ENCODE measurements at regions not wholly inside any gene's neighbourhood (a gene's known extent, or its start where the extent isn't known, plus 50 kb on each side); places are given as distances from the start of the nearest gene placed in this dataset.
"Not testable (repeated sequence)": the region's sequence is repeated elsewhere in the genome, so short reads cannot be mapped to it uniquely, and the experiment has no call there.

DNA sequence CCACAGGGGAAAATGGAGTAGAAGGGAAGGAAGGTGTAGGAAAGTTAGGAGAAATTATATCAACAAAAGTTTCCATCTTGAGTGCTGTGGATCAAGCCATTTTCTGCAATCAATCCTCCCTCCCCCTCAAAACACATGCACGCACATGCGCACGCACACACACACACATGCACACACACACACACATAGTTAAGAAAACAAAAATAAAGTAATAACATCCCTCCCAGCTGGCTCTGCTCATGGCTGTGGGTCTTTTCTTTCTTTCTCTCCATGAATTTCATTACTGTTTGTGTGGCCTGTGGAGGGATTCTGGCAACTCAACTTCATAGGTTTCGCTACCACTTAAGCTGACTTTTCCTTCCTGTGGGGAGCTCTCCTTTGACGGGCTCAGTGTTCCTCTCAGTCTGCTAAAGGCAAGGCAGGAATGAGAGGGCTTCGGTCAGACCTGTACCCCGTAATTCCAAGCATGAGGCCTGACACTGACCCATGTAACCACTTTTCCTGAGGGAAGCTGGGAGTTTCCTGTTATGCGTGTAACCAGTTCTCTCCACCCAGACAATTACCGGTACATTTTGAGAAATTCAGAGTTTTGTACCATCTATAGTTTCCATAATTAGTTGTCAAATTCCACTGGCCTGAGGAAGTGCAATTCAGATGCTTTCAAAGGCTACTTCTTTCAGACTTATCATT is 79.8 kb downstream of the ZNF92 start:
- Histone ChIP-seq H3K9me3 (no peaks in the 10 kb centered on the region), H3K36me3 (no peaks in the 10 kb centered on the region), H3K27me3 (peaks cover 0 to 3% (median 0%) of the 10 kb centered on the region in 3 donors), H3K4me1 (peaks cover 0 to 3% of the 10 kb centered on the region in 2 donors), H3K27ac (no peak overlapping the region), H3K4me3 (no peak overlapping the region)
- intact Hi-C loops (cut with DNase I; ENCODE audit: low total_unique reads) (no loop called here), in situ Hi-C loops (cut with MboI; ENCODE audit: low sequenced_read_pairs in 4 of 4) (no loop called here)
- TF ChIP-seq, protein P1, sequence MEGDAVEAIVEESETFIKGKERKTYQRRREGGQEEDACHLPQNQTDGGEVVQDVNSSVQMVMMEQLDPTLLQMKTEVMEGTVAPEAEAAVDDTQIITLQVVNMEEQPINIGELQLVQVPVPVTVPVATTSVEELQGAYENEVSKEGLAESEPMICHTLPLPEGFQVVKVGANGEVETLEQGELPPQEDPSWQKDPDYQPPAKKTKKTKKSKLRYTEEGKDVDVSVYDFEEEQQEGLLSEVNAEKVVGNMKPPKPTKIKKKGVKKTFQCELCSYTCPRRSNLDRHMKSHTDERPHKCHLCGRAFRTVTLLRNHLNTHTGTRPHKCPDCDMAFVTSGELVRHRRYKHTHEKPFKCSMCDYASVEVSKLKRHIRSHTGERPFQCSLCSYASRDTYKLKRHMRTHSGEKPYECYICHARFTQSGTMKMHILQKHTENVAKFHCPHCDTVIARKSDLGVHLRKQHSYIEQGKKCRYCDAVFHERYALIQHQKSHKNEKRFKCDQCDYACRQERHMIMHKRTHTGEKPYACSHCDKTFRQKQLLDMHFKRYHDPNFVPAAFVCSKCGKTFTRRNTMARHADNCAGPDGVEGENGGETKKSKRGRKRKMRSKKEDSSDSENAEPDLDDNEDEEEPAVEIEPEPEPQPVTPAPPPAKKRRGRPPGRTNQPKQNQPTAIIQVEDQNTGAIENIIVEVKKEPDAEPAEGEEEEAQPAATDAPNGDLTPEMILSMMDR (IDR thresholded peaks at IDR 0.05 in 4 of 5, conservative IDR thresholded peaks at IDR 0.05 in 1 of 5): no peak
- DNase-seq (no peak), ATAC-seq (no peak)

DNA sequence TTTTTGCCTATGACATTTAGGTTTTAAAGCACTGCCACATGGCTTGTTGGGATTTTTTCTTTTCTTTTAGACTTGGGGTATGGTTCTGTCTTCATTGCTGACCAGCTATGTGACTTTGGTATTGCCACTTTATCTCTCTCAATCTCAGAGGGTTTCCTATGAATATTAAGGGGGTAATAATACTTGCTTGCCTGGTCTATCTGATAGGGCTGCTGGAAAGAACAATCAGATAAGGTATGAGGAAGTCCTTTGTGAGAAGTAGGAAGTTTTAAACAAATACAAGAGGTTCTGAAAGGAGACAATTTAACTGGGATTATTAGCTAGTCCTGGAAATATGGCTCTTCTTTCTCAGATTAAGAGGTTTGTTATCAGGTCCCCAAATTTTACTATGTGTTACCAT is 80.8 kb downstream of the ZNF92 start:
- H3K27ac ChIP-seq: no peak overlapping the region
- no peak for DNase-seq
- intact Hi-C loops (cut with DNase I; ENCODE audit: low total_unique reads): no loop called here
- no peak overlapping the region for H3K4me3 ChIP-seq
- H3K9me3 ChIP-seq: no peaks in the 10 kb centered on the region
- ATAC-seq: no peak
- no peak for TF ChIP-seq POLR2A (IDR thresholded peaks at IDR 0.05)
- TF ChIP-seq, protein P1 (IDR thresholded peaks at IDR 0.05 in 4 of 5, conservative IDR thresholded peaks at IDR 0.05 in 1 of 5): no peak
- H3K27me3 ChIP-seq: peaks cover 0 to 3% (median 0%) of the 10 kb centered on the region in 3 donors
- peaks cover 0 to 3% of the 10 kb centered on the region in 2 donors for H3K4me1 ChIP-seq
- in situ Hi-C loops (cut with MboI; ENCODE audit: low sequenced_read_pairs in 4 of 4): no loop called here
- no peaks in the 10 kb centered on the region for H3K36me3 ChIP-seq

DNA sequence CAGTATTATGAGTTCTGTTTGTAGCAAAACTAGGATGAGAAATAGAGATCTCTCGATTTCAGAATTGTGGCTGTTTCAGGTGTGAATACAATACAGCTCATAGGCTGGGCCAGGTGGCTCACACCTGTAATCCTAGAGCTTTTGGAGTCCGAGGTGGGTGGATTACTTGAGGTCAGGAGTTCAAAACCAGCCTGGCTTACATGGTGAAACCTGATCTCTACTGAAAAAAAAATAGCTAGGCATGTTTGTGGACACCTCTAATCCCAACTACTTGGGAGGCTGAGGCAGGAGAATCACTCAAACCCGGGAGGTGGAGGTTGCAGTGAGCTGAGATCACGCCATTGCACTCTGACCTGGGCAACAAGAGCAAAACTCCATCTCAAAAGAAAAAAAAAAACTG is 81.4 kb downstream of the ZNF92 start:
- DNase-seq; H3K4me1 ChIP-seq; H3K9me3 ChIP-seq; H3K27ac ChIP-seq; in situ Hi-C loops (cut with MboI; ENCODE audit: low sequenced_read_pairs in 4 of 4); ATAC-seq; H3K4me3 ChIP-seq; H3K27me3 ChIP-seq; H3K36me3 ChIP-seq; intact Hi-C loops (cut with DNase I; ENCODE audit: low total_unique reads): not testable (repeated sequence)

DNA sequence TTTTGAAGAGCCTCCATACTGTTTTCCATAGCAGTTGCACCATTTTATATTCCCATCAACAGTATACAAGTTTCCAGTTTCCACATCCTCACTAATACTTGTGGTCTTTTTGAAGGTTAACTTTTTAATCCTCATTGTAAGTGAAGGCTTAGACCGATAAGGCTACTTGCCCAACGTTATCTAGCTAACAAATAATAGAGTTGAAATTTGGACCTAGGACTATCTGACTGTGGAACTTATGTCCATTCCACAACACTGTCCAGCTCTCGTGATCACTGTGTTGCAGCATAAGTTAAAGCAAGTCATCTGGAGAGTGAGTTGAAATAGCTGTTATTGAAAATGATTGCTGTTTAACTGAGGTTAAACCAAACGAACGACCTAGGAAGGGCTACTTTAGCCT is 84.0 kb downstream of the ZNF92 start:
- no peak for DNase-seq
- intact Hi-C loops (cut with DNase I; ENCODE audit: low total_unique reads) (no loop called here), in situ Hi-C loops (cut with MboI; ENCODE audit: low sequenced_read_pairs in 4 of 4) (no loop called here)
- Histone ChIP-seq H3K4me3 (no peak overlapping the region), H3K4me1 (no peaks in the 10 kb centered on the region), H3K36me3 (no peaks in the 10 kb centered on the region), H3K27ac (no peak overlapping the region), H3K27me3 (peaks cover 0 to 3% (median 0%) of the 10 kb centered on the region in 3 donors), H3K9me3 (no peaks in the 10 kb centered on the region)
- TF ChIP-seq, protein P1 (IDR thresholded peaks at IDR 0.05 in 4 of 5, conservative IDR thresholded peaks at IDR 0.05 in 1 of 5): no peak
- no peak for TF ChIP-seq POLR2A (IDR thresholded peaks at IDR 0.05)
- ATAC-seq: no peak

DNA sequence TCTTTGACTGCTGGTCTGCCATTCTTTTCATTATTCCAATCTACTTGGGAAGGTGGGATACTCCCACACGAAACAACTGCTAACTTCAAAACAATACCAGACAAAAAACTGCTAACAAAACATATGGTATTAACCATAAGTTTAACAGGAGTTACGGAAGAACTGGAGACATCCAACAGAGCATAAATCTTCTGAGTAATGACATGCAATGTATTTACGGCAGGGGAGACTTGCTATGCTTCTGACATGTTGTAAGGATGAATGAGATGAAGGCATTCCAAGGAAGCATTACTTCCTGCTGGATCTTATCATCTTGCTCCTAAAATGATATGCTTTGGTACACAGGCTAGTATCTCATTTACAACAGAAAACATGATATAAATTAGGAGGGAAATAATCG is 85.8 kb downstream of the ZNF92 start:
- TF ChIP-seq, protein P1 (IDR thresholded peaks at IDR 0.05 in 4 of 5, conservative IDR thresholded peaks at IDR 0.05 in 1 of 5): no peak
- intact Hi-C loops (cut with DNase I; ENCODE audit: low total_unique reads): no loop called here

More for the DNA sequence above, 85.8 kb downstream of the ZNF92 start:
- in situ Hi-C loops (cut with MboI; ENCODE audit: low sequenced_read_pairs in 4 of 4): no loop called here
- H3K4me3 ChIP-seq: no peak overlapping the region
- no peaks in the 10 kb centered on the region for H3K36me3 ChIP-seq
- no peaks in the 10 kb centered on the region for H3K9me3 ChIP-seq
- H3K4me1 ChIP-seq: no peaks in the 10 kb centered on the region
- ATAC-seq (no peak), DNase-seq (no peak)
- no peak overlapping the region for H3K27ac ChIP-seq
- peaks cover 0 to 3% (median 0%) of the 10 kb centered on the region in 3 donors for H3K27me3 ChIP-seq
